HG02588 (cell line): ENCODE measurements at regions not wholly inside any gene's neighbourhood (a gene's known extent, or its start where the extent isn't known, plus 50 kb on each side); places are given as distances from the start of the nearest gene placed in this dataset.

ENCODE experiments used
- ATAC-seq: cut with Tn5 transposase; IDR thresholded peaks from one replicate; pipeline ENCODE4 v1.9.1; 2021; ENCODE audit warnings: mild to moderate bottlenecking, moderate library complexity; ENCODE audit not compliant: unreplicated experiment

- no peak for ATAC-seq
Observed at GRCh38 chr18:68035774-68036522, 519.4 kb upstream of the DSEL start.

- no peak for ATAC-seq
Observed at GRCh38 chr18:68034296-68034695, 517.8 kb upstream of the DSEL start.

- ATAC-seq: no peak
Observed at GRCh38 chr18:68033466-68033865, 516.9 kb upstream of the DSEL start.

GRCh38 chr18:68024716-68025115 lies 508.2 kb upstream of the DSEL start:
- ATAC-seq: no peak

- no peak for ATAC-seq
Observed at GRCh38 chr18:68017385-68017784, 500.9 kb upstream of the DSEL start.

DNA sequence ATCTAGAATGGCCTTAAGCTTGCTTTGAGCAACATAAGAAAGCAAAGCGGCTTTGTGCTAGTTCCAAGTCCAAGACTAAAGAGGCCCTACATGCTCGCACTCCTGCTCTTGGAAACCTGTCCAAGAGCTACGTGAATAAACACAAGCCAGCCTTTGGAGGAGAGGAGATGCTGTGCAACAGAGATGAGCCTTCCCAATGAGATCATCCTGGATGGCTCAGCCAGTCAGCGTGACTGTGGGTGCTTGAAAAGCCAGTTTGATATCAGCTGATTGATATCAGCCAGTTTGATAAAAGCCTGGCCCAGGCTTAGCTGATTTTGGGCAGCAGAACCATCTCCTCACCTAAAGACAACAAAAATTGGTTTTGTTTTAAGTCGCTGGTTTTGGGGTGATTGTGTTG lies 481.0 kb upstream of the DSEL start:
- no peak for ATAC-seq

- ATAC-seq: no peak
Observed at GRCh38 chr18:67995769-67996168, 479.2 kb upstream of the DSEL start.

- ATAC-seq: no peak
Observed at GRCh38 chr18:67980241-67980640, 463.7 kb upstream of the DSEL start.

GRCh38 chr18:67977067-67977616 lies 460.6 kb upstream of the DSEL start:
- no peak for ATAC-seq

DNA sequence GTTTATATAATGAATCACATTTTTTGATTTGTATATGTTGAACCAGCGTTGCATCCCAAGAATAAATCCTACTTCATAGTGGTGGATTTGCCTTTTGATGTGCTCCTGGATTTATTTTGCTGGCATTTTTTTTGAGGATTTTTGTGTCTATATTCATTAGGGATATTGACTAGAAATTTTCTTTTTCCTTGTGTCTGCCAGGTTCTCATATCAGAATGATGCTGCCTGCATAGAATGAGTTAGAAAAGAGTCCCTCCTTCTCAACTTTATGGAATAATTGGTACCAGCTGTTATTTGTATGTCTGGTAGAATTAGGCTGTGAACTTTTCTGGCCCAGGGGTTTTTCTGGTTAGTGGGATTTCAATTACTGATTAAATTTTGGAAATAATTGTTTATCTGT lies 457.4 kb upstream of the DSEL start:
- no peak for ATAC-seq

- no peak for ATAC-seq
Observed at GRCh38 chr18:67969458-67969857, 452.9 kb upstream of the DSEL start.

GRCh38 chr18:67966224-67966623 lies 449.7 kb upstream of the DSEL start:
- no peak for ATAC-seq

GRCh38 chr18:67964462-67964861 lies 447.9 kb upstream of the DSEL start:
- no peak for ATAC-seq

DNA sequence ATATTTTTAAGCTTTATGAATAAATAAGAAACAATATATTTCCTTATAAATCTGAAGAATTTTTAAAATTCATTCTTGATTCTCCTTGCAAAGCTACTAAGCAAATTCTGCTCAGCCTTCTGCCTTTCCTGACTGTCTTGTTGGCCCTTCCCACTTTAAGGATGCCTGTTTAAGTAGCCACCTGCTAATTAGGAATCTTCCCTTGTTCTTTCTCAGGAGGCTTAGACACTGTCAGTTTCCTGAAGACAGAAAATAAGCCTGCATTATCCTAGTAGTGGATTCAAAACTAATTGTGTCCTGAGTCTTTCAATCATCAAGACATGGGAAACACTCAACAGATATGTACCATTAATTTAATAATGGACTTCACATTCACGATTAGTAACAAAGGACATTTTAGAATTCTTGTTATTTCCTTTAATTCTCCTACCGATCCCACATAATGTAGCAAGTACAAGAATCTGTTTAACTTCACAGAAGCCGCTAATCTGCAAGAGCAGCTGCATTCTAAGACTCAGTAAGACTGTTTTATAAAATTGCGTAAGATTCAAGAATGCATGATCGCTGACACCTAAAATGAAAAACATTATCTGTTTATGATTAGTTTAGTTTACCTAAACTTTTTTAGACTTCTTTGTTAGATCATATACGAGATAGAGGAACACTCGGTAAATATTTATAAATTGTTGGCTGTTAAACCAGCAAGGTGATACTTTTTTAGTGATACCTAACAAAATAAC lies 445.4 kb upstream of the DSEL start:
- no peak for ATAC-seq

- ATAC-seq: no peak
Observed at GRCh38 chr18:67957684-67958083, 441.2 kb upstream of the DSEL start.

- no peak for ATAC-seq
Observed at GRCh38 chr18:67954594-67954993, 438.1 kb upstream of the DSEL start.

DNA sequence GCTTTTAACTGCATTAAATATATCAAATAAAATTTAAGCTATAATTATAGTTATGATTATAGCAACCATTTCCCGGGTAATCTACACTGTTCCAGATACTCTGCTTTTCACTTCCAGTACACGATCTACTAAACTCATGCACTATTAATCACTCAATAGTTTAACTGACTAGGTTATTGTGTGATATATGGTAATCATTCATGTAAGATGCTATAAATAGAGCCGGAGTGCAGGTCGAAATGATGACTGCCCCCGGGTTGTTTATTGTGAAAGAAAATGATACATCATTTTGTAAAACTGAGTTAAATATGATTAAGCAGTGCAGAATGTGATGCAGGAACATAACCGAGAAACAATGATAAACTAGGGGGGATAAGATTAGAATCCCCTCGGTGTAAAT lies 434.6 kb upstream of the DSEL start:
- ATAC-seq: no peak

DNA sequence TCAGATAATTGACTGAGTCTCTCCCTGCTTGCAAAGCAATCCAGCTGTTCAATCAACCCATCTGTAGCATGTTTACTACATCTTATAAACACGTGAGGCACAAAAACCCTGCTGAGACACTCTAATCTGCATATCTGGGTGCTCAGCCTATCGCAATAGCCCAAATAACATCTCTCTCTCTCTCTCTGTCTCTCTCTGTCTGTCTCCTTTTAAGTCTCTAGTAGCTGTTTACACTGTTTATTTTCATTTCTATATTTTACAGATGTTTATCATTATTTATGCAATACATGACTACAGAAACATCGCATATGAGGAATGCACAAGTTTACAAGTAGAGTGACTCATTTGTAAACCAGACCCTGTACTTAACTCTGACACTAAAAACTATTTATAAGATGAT lies 422.1 kb upstream of the DSEL start:
- no peak for ATAC-seq

GRCh38 chr18:67935638-67936037 lies 419.1 kb upstream of the DSEL start:
- peak; percentile 59 for ATAC-seq

DNA sequence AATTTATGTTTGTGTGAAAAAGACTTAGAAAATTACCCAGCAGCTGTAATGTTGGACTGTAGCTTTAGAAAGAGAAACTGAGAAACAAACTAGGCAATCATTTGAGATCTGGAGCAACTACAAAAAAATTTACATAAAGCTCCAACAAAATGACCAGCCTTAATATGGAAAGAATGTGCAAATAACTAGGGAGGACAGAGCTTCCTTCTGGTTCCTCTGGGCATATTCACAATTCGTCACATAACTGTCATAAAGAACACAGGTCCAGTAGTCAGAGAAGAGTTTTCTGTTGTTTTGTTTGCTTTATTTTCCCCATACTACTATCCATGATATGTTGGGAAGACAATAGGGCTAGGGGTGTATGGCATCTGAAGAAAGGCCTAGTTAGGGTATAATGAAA lies 416.8 kb upstream of the DSEL start:
- ATAC-seq: no peak

GRCh38 chr18:67932271-67932670 lies 415.8 kb upstream of the DSEL start:
- ATAC-seq: no peak
